ENCODE measurements at regions not wholly inside any gene's neighbourhood (a gene's known extent, or its start where the extent isn't known, plus 50 kb on each side); places are given as distances from the start of the nearest gene placed in this dataset.
"Not testable (repeated sequence)": the region's sequence is repeated elsewhere in the genome, so short reads cannot be mapped to it uniquely, and the experiment has no call there.

DNA sequence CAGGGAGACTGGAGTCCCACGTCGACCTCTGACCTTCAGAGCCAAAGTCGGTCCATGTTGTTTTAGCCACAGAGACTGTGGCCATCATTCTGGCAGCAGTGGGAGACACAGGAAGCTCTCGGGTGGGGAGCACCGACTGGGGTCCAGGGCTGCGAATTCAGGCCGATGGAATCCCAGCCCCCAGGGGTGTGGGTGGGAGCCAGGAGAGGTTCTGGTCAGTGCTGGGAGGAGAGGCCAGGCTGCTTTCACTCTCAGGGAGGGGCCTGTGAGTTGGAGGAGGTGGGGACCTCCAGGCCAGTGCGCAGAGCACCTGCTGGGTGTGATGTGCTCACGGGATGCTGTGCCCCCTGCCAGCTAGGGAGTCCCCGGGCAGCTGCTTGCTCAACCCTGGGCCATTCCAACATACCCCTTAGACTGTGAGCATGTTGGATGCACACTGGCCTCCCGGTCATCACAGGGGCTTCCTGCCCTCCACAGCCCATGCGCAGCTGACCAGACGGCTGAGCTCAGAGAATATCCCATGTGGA lies 196.5 kb downstream of the LAT start:
- H4K20me1 ChIP-seq (ENCODE audit: control insufficient read depth, insufficient read depth); H3K27ac ChIP-seq (ENCODE audit: control insufficient read depth, insufficient read depth); BruUV-seq (replicated peaks); FAIRE-seq; H3K4me1 ChIP-seq (ENCODE audit: control insufficient read depth, insufficient read depth, low read length); DNase-seq (ENCODE audit: low read depth, low spot score); SMC1A ChIA-PET (ENCODE audit: uncharacterized antibody, unreplicated experiment); H2AFZ ChIP-seq (ENCODE audit: control insufficient read depth, low read depth, low read length); H3K9ac ChIP-seq (ENCODE audit: control insufficient read depth, insufficient read depth, low read length); in situ Hi-C loops (cut with MboI); H3K36me3 ChIP-seq (ENCODE audit: control insufficient read depth in 2 of 2, insufficient read depth in 2 of 2, low read length in 1 of 2); RAD21 ChIA-PET (ENCODE audit: unreplicated experiment); intact Hi-C loops (cut with micrococcal nuclease; ENCODE audit: unreplicated experiment); H3K4me2 ChIP-seq (ENCODE audit: control insufficient read depth, insufficient read depth); H3K27me3 ChIP-seq (replicated peaks in 1 of 2; ENCODE audit: control insufficient read depth in 2 of 2, insufficient read depth in 2 of 2, low read length in 1 of 2); H3K9me3 ChIP-seq (replicated peaks; ENCODE audit: control insufficient read depth, insufficient read depth, low read length); H3K79me2 ChIP-seq (ENCODE audit: control insufficient read depth, insufficient read depth, low read length); POLR2A ChIA-PET; H3K4me3 ChIP-seq; CTCF ChIA-PET: not testable (repeated sequence)
- WGBS (ENCODE audit: insufficient coverage, insufficient replicate concordance, low lambda C conversion rate, missing lambda C conversion rate) = 81% methylated on average over 13 of the region's 13 CpGs
- ATAC-seq = peak; percentile 12; the same call in 2 of the 3 replicates

DNA sequence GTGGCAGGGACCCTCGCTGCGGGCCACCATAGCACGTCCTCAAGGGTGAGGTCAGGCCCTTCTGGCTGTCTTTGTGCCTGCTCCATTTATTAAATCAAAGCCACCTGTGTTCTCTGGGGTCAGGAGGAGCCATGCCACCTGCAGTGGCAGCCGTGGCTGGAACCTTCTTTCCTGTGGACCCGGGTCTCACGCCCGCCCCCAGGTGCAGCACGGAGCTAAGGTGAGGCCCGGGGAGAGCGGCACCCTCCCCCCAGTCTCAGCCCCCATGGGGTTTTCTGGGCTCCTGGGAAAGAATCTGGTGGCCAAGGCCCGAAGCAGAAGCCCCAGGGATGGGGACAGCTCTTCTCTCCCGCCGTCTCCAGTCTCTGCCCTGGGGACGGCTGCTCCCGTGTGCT lies 195.4 kb downstream of the LAT start:
- intact Hi-C loops (cut with micrococcal nuclease; ENCODE audit: unreplicated experiment) = not testable (repeated sequence)

DNA sequence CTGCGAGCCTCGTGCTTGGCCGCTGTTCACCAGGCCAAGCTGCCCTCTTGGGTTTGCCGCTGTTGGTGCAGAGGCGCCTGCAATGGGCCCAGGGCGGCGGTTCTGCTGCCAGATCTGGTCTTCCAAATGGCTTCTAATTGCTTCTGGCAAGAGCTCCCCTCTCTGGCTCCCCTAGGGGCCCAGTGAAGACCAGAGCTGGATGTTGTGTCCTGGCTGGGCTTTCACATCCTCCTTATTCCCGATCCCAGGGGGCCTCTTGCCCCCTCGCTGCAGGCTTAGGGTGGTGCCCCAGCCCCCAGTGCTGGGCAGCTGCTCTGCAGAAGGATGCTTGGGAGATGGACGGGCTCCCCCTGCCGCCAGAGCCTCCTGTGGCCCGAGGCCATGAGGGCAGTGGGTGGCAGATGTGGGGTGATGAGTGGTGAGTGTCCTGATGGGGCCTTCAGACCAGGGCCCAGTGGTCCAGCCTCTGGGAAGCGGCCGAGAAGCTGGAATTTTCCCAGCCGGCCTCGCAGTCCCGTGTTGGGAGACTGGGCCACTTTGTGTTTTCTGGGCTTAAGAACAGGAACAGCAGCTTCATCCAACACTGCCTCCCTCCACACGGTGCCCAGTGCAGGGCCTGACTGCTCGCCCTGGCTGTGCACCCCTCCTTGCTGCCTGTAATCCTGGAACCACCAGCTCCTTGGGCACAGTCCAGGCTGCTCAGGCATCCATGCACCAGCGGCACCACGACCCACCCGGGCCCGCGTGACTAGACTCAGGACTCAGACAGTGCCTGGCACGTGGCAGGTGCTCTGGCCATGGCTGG lies 194.8 kb downstream of the LAT start:
- 73% methylated on average over 25 of the region's 25 CpGs for WGBS (ENCODE audit: insufficient coverage, insufficient replicate concordance, low lambda C conversion rate, missing lambda C conversion rate)
- POLR2A ChIA-PET; in situ Hi-C loops (cut with MboI); H3K27ac ChIP-seq (ENCODE audit: control insufficient read depth, insufficient read depth); CTCF ChIA-PET; DNase-seq (ENCODE audit: low read depth, low spot score); H3K9me3 ChIP-seq (replicated peaks; ENCODE audit: control insufficient read depth, insufficient read depth, low read length); H3K4me1 ChIP-seq (ENCODE audit: control insufficient read depth, insufficient read depth, low read length); H4K20me1 ChIP-seq (ENCODE audit: control insufficient read depth, insufficient read depth); FAIRE-seq; H3K79me2 ChIP-seq (ENCODE audit: control insufficient read depth, insufficient read depth, low read length); ATAC-seq; BruUV-seq (replicated peaks); H3K9ac ChIP-seq (ENCODE audit: control insufficient read depth, insufficient read depth, low read length); intact Hi-C loops (cut with micrococcal nuclease; ENCODE audit: unreplicated experiment); H3K36me3 ChIP-seq (ENCODE audit: control insufficient read depth in 2 of 2, insufficient read depth in 2 of 2, low read length in 1 of 2); H2AFZ ChIP-seq (ENCODE audit: control insufficient read depth, low read depth, low read length); RAD21 ChIA-PET (ENCODE audit: unreplicated experiment); SMC1A ChIA-PET (ENCODE audit: uncharacterized antibody, unreplicated experiment); H3K4me2 ChIP-seq (ENCODE audit: control insufficient read depth, insufficient read depth); H3K4me3 ChIP-seq; H3K27me3 ChIP-seq (replicated peaks in 1 of 2; ENCODE audit: control insufficient read depth in 2 of 2, insufficient read depth in 2 of 2, low read length in 1 of 2): not testable (repeated sequence)

More for the DNA sequence above, 195.4 kb downstream of the LAT start:
- CTCF ChIA-PET; H4K20me1 ChIP-seq (ENCODE audit: control insufficient read depth, insufficient read depth); H3K9me3 ChIP-seq (replicated peaks; ENCODE audit: control insufficient read depth, insufficient read depth, low read length); RAD21 ChIA-PET (ENCODE audit: unreplicated experiment); H3K4me2 ChIP-seq (ENCODE audit: control insufficient read depth, insufficient read depth); ATAC-seq; SMC1A ChIA-PET (ENCODE audit: uncharacterized antibody, unreplicated experiment); H3K27ac ChIP-seq (ENCODE audit: control insufficient read depth, insufficient read depth); H2AFZ ChIP-seq (ENCODE audit: control insufficient read depth, low read depth, low read length); H3K36me3 ChIP-seq (ENCODE audit: control insufficient read depth in 2 of 2, insufficient read depth in 2 of 2, low read length in 1 of 2); in situ Hi-C loops (cut with MboI); FAIRE-seq; H3K27me3 ChIP-seq (replicated peaks in 1 of 2; ENCODE audit: control insufficient read depth in 2 of 2, insufficient read depth in 2 of 2, low read length in 1 of 2); POLR2A ChIA-PET; H3K4me1 ChIP-seq (ENCODE audit: control insufficient read depth, insufficient read depth, low read length); BruUV-seq (replicated peaks); H3K9ac ChIP-seq (ENCODE audit: control insufficient read depth, insufficient read depth, low read length); DNase-seq (ENCODE audit: low read depth, low spot score); H3K79me2 ChIP-seq (ENCODE audit: control insufficient read depth, insufficient read depth, low read length); H3K4me3 ChIP-seq: not testable (repeated sequence)
- WGBS (ENCODE audit: insufficient coverage, insufficient replicate concordance, low lambda C conversion rate, missing lambda C conversion rate) = 70% methylated on average over 11 of the region's 15 CpGs

DNA sequence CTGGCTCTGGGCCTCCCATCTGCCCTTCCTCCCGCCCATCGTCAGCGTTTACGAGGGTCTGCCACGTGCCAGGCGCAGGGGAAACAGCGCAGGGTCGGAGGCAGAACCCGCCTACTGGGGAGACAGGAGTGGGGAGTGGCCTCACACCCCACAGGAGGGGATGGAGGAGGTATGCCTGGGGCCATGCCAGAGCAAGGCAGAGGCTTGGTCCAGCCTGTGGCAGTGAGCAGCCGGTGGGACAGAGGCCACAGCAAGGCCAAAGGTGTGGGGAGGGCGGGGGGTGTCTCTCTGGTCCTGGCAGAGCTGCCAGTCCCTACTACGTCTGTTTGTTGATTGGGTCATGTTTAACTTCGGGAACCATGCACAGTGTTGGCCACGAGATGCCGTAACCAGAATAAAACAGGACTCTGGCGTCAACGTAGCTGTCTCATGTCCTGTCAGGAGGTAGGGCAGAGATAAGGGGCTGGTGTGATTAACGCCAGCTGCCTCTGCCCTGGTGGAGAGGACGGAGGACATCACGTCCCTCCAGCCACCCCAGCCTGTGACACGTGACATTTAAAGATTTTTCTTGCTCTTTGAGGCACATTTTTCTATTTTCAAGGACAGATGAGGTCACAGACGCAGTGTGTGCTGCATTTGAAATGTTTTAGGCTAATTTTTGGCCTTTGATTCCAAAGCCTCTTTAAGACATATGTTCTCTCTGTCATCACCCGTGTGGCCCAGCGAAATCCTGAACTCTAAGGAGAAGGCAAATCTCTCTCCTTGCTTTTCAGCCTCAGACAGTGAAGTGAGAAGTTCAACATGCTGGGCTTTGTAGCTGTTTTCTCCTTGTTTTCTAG lies 193.3 kb downstream of the LAT start:
- H3K4me2 ChIP-seq (ENCODE audit: control insufficient read depth, insufficient read depth); H3K9me3 ChIP-seq (replicated peaks; ENCODE audit: control insufficient read depth, insufficient read depth, low read length); H3K27me3 ChIP-seq (replicated peaks in 1 of 2; ENCODE audit: control insufficient read depth in 2 of 2, insufficient read depth in 2 of 2, low read length in 1 of 2); FAIRE-seq; H4K20me1 ChIP-seq (ENCODE audit: control insufficient read depth, insufficient read depth); H3K9ac ChIP-seq (ENCODE audit: control insufficient read depth, insufficient read depth, low read length); SMC1A ChIA-PET (ENCODE audit: uncharacterized antibody, unreplicated experiment); H2AFZ ChIP-seq (ENCODE audit: control insufficient read depth, low read depth, low read length); BruUV-seq (replicated peaks); ATAC-seq; CTCF ChIA-PET; H3K27ac ChIP-seq (ENCODE audit: control insufficient read depth, insufficient read depth); H3K4me3 ChIP-seq; in situ Hi-C loops (cut with MboI); DNase-seq (ENCODE audit: low read depth, low spot score); RAD21 ChIA-PET (ENCODE audit: unreplicated experiment); H3K36me3 ChIP-seq (ENCODE audit: control insufficient read depth in 2 of 2, insufficient read depth in 2 of 2, low read length in 1 of 2); H3K4me1 ChIP-seq (ENCODE audit: control insufficient read depth, insufficient read depth, low read length); intact Hi-C loops (cut with micrococcal nuclease; ENCODE audit: unreplicated experiment); POLR2A ChIA-PET; H3K79me2 ChIP-seq (ENCODE audit: control insufficient read depth, insufficient read depth, low read length): not testable (repeated sequence)
- 65% methylated on average over 23 of the region's 24 CpGs for WGBS (ENCODE audit: insufficient coverage, insufficient replicate concordance, low lambda C conversion rate, missing lambda C conversion rate)

All from GM12878 (cell line).